Ectodermal cell (in vitro differentiated cells): ENCODE measurements at regions not wholly inside any gene's neighbourhood (a gene's known extent, or its start where the extent isn't known, plus 50 kb on each side); places are given as distances from the start of the nearest gene placed in this dataset.
"Not testable (repeated sequence)": the region's sequence is repeated elsewhere in the genome, so short reads cannot be mapped to it uniquely, and the experiment has no call there.

Source experiments
- H3K27ac ChIP-seq: 2 replicates; pipeline ENCODE4 v1.7.0; 2013; ENCODE audit warnings: mild to moderate bottlenecking, low read depth, low read length; ENCODE audit not compliant: insufficient read depth, poor library complexity, severe bottlenecking
- H3K27me3 ChIP-seq: 2 replicates; pipeline ENCODE4 v1.7.0; 2013; ENCODE audit warnings: mild to moderate bottlenecking, low read length; ENCODE audit not compliant: insufficient read depth, control insufficient read depth, poor library complexity, severe bottlenecking
- H3K36me3 ChIP-seq: one replicate; pipeline ENCODE4 v1.7.0; 2013; ENCODE audit warnings: low read length; ENCODE audit not compliant: control insufficient read depth, insufficient read depth
- H3K4me1 ChIP-seq: one replicate; pipeline ENCODE4 v1.7.0; 2013; ENCODE audit warnings: low read length; ENCODE audit not compliant: control insufficient read depth, insufficient read depth
- H3K4me3 ChIP-seq: 2 replicates; pipeline ENCODE4 v1.7.0; 2013; ENCODE audit warnings: low read depth, low read length, control low read depth; ENCODE audit not compliant: insufficient read depth
- H3K9me3 ChIP-seq: 2 replicates; pipeline ENCODE4 v1.7.0; 2013; ENCODE audit warnings: mild to moderate bottlenecking, low read length, moderate library complexity; ENCODE audit not compliant: control insufficient read depth
- WGBS, 2 experiments: methylation state at CpG; one replicate each; pipeline ENCODE4 v1.1.7; 2013; ENCODE audit warnings: missing lambda C conversion rate in 2 of 2; 5-methylcytosine and 5-hydroxymethylcytosine counted together

- Histone ChIP-seq H3K27me3 (no peaks in the 10 kb centered on the region), H3K4me3 (no peak overlapping the region), H3K9me3 (no peaks in the 10 kb centered on the region), H3K36me3 (no peaks in the 10 kb centered on the region), H3K4me1 (no peaks in the 10 kb centered on the region), H3K27ac (no peak overlapping the region)
- 95 to 96% methylated on average over 6 of the region's 6 CpGs for WGBS, 2 experiments
These were observed 565.2 kb upstream of the ADAMTS5 start for GRCh38 chr21:27532076-27532475.

- Histone ChIP-seq H3K27ac (no peak overlapping the region), H3K4me3 (no peak overlapping the region), H3K4me1 (no peaks in the 10 kb centered on the region), H3K9me3 (no peaks in the 10 kb centered on the region), H3K27me3 (no peaks in the 10 kb centered on the region), H3K36me3 (no peaks in the 10 kb centered on the region)
- WGBS, 2 experiments: 84 to 92% methylated on average over 1 of the region's 1 CpG
These were observed 561.8 kb upstream of the ADAMTS5 start for GRCh38 chr21:27528697-27529096.

GRCh38 chr21:27526451-27526850, 559.6 kb upstream of the ADAMTS5 start:
- no peaks in the 10 kb centered on the region for H3K9me3 ChIP-seq
- H3K27ac ChIP-seq: no peak overlapping the region
- no peaks in the 10 kb centered on the region for H3K4me1 ChIP-seq
- H3K4me3 ChIP-seq: no peak overlapping the region
- 85 to 98% methylated on average over 2 to 3 of the region's 3 CpGs for WGBS, 2 experiments
- no peaks in the 10 kb centered on the region for H3K36me3 ChIP-seq
- H3K27me3 ChIP-seq: no peaks in the 10 kb centered on the region

GRCh38 chr21:27525780-27526179, 558.9 kb upstream of the ADAMTS5 start:
- H3K4me1 ChIP-seq: no peaks in the 10 kb centered on the region
- H3K4me3 ChIP-seq: no peak overlapping the region
- H3K36me3 ChIP-seq: no peaks in the 10 kb centered on the region
- H3K27ac ChIP-seq: no peak overlapping the region
- no peaks in the 10 kb centered on the region for H3K27me3 ChIP-seq
- 95 to 100% methylated on average over 3 to 4 of the region's 4 CpGs for WGBS, 2 experiments
- no peaks in the 10 kb centered on the region for H3K9me3 ChIP-seq

- no peaks in the 10 kb centered on the region for H3K4me1 ChIP-seq
- H3K9me3 ChIP-seq: no peaks in the 10 kb centered on the region
- H3K27me3 ChIP-seq: no peaks in the 10 kb centered on the region
- H3K36me3 ChIP-seq: no peaks in the 10 kb centered on the region
- H3K27ac ChIP-seq: no peak overlapping the region
- no peak overlapping the region for H3K4me3 ChIP-seq
These were observed 552.5 kb upstream of the ADAMTS5 start for GRCh38 chr21:27519361-27519760.

- not testable (repeated sequence) for H3K27me3 ChIP-seq, H3K36me3 ChIP-seq, H3K27ac ChIP-seq, H3K9me3 ChIP-seq, H3K4me3 ChIP-seq, H3K4me1 ChIP-seq
- WGBS, 2 experiments: 89 to 90% methylated on average over 2 of the region's 2 CpGs
These were observed 550.3 kb upstream of the ADAMTS5 start for GRCh38 chr21:27517177-27517576.

GRCh38 chr21:27515676-27516075, 548.8 kb upstream of the ADAMTS5 start:
- Histone ChIP-seq H3K9me3 (no peaks in the 10 kb centered on the region), H3K27ac (no peak overlapping the region), H3K36me3 (no peaks in the 10 kb centered on the region), H3K4me1 (no peaks in the 10 kb centered on the region), H3K4me3 (no peak overlapping the region), H3K27me3 (no peaks in the 10 kb centered on the region)

- Histone ChIP-seq H3K9me3 (no peaks in the 10 kb centered on the region), H3K4me1 (no peaks in the 10 kb centered on the region), H3K27ac (no peak overlapping the region), H3K36me3 (no peaks in the 10 kb centered on the region), H3K27me3 (no peaks in the 10 kb centered on the region), H3K4me3 (no peak overlapping the region)
- WGBS, 2 experiments: 93 to 94% methylated on average over 2 to 4 of the region's 4 CpGs
These were observed 546.9 kb upstream of the ADAMTS5 start for GRCh38 chr21:27513825-27514224.

- no peaks in the 10 kb centered on the region for H3K27me3 ChIP-seq
- no peaks in the 10 kb centered on the region for H3K36me3 ChIP-seq
- H3K4me1 ChIP-seq: no peaks in the 10 kb centered on the region
- no peak overlapping the region for H3K27ac ChIP-seq
- no peaks in the 10 kb centered on the region for H3K9me3 ChIP-seq
- no peak overlapping the region for H3K4me3 ChIP-seq
- 91% methylated on average over 1 of the region's 1 CpG; no CpG with 5 or more reads in 1 of the 2 experiments for whole genome bisulfite sequencing, 2 experiments
These were observed 546.1 kb upstream of the ADAMTS5 start for GRCh38 chr21:27513016-27513415.

GRCh38 chr21:27511233-27511632, 544.3 kb upstream of the ADAMTS5 start:
- Histone ChIP-seq H3K27ac (no peak overlapping the region), H3K4me1 (no peaks in the 10 kb centered on the region), H3K36me3 (no peaks in the 10 kb centered on the region), H3K9me3 (no peaks in the 10 kb centered on the region), H3K27me3 (no peaks in the 10 kb centered on the region), H3K4me3 (no peak overlapping the region)

- 90 to 92% methylated on average over 4 of the region's 4 CpGs for WGBS, 2 experiments
- Histone ChIP-seq H3K27ac (no peak overlapping the region), H3K9me3 (no peaks in the 10 kb centered on the region)
These were observed 540.8 kb upstream of the ADAMTS5 start for GRCh38 chr21:27507695-27508094.

More at GRCh38 chr21:27507695-27508094, 540.8 kb upstream of the ADAMTS5 start:
- no peaks in the 10 kb centered on the region for H3K4me1 ChIP-seq
- H3K36me3 ChIP-seq: no peaks in the 10 kb centered on the region
- no peak overlapping the region for H3K4me3 ChIP-seq
- no peaks in the 10 kb centered on the region for H3K27me3 ChIP-seq
